ENCODE measurements at regions not wholly inside any gene's neighbourhood (a gene's known extent, or its start where the extent isn't known, plus 50 kb on each side); places are given as distances from the start of the nearest gene placed in this dataset.

DNA sequence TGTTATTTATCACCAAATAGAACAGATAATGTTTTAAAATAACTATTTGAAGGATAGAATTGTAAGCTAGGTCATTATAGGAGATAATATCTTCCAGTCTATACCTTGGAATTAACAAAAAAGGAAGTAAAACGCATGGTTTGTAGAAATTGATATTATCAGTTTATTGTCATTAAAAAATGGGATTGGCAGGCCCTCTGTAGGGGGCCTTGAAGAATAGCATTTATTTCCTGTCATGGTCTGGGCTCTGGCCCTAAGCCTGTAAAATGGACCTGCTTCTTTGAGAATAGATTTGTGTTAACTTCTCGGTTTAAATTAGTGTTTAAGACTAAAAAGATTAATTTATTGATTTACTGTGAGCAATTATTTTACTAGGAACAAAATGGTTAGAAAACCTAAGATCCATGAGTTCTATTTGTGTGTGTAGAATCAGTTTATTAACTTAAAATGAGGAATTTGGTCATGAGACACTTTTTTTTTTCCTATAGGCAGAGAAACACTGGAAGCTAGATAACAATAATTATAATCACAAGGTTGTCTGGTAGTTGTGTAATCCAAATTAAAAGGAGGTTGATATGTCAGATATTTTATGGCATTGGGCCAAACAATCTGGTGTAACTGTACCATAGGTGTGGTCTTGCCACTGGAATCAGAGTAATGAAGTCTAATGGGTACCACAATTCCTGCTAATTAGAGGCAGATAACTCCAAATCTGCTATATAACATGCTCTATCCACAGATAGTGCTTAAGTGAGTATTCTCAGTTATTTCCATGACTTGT is 197.4 kb upstream of the FOXP2 start:
- H3K4me1 ChIP-seq: no peaks in the 10 kb centered on the region
- no peaks in the 10 kb centered on the region for H3K9me3 ChIP-seq
- no peaks in the 10 kb centered on the region for H3K36me3 ChIP-seq
- DNase-seq (no peak), ATAC-seq (ENCODE audit: low FRiP score in 2 of 2) (no peak)
- no peaks in the 10 kb centered on the region for H3K27me3 ChIP-seq
- TF ChIP-seq EP300 (IDR thresholded peaks at IDR 0.05) (no peak), POLR2AphosphoS5 (IDR thresholded peaks at IDR 0.05) (no peak), POLR2A (IDR thresholded peaks at IDR 0.05) (no peak)
- TF ChIP-seq, protein P1, sequence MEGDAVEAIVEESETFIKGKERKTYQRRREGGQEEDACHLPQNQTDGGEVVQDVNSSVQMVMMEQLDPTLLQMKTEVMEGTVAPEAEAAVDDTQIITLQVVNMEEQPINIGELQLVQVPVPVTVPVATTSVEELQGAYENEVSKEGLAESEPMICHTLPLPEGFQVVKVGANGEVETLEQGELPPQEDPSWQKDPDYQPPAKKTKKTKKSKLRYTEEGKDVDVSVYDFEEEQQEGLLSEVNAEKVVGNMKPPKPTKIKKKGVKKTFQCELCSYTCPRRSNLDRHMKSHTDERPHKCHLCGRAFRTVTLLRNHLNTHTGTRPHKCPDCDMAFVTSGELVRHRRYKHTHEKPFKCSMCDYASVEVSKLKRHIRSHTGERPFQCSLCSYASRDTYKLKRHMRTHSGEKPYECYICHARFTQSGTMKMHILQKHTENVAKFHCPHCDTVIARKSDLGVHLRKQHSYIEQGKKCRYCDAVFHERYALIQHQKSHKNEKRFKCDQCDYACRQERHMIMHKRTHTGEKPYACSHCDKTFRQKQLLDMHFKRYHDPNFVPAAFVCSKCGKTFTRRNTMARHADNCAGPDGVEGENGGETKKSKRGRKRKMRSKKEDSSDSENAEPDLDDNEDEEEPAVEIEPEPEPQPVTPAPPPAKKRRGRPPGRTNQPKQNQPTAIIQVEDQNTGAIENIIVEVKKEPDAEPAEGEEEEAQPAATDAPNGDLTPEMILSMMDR (IDR thresholded peaks at IDR 0.05): no peak
- no peak overlapping the region for H3K4me3 ChIP-seq
- no peak overlapping the region for H3K27ac ChIP-seq
- 51 to 57% methylated on average over 2 of the region's 2 CpGs for WGBS, 2 donors

DNA sequence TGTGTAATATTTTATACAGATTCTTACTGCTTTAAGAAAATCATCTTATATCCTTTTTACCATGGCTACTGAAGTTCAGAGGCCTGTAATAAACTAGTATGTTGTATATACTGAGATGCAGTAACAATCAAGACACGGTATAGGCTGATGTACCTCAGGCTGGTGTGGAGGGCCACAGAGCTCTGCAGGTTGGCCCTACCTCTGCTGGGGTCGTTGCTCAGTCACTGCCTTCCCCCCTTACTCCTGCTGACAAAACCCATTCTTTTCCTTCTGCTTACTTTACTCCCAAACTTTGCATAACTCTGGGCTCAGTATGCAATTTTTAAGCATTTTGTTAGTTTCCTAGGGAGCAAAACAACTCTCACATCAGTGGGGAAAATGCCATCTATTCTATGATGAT is 200.1 kb upstream of the FOXP2 start:
- ATAC-seq (ENCODE audit: low FRiP score in 2 of 2) (no peak), DNase-seq (no peak)
- Histone ChIP-seq H3K36me3 (no peaks in the 10 kb centered on the region), H3K27me3 (no peaks in the 10 kb centered on the region), H3K4me1 (no peaks in the 10 kb centered on the region), H3K4me3 (no peak overlapping the region), H3K9me3 (no peaks in the 10 kb centered on the region), H3K27ac (no peak overlapping the region)
- WGBS, 2 donors: 64 to 72% methylated on average over 2 of the region's 2 CpGs
- TF ChIP-seq, protein P1 (IDR thresholded peaks at IDR 0.05): no peak
- no peak for TF ChIP-seq POLR2AphosphoS5 (IDR thresholded peaks at IDR 0.05)
- no peak for TF ChIP-seq POLR2A (IDR thresholded peaks at IDR 0.05)

DNA sequence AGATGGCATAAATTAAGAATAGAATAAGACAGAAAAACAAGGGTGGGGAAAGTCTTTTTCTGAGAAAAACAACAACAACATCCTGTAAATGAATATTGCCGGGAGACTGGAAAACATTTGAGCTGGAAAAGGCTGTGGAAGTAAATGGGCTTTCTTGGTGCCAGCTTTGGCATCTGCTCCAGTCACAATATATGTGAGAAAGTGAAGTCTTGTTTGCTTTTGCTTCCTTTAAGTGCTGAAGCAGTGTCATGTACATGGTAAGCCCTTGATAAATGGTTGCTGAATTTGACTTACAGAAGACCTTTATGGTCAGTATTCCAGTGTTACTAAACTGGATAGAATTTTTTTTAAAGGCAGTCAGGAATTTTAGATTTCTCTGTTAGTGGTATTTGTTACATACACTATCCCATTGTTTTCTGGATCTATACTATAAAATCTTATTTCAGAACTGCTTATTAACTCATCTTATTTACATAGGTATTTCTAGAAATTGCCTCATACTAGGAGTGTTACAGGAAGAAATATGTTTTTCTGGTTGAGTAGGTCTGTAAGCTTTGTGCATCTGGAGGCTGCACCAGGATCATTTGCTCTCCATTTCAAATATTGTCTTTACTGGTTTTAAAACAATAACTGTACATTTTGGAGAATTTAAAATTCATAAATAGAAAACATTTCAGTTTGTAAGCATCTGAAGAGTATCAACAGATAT is 201.7 kb upstream of the FOXP2 start:
- DNase-seq (no peak), ATAC-seq (ENCODE audit: low FRiP score in 2 of 2) (no peak)
- no peak overlapping the region for H3K27ac ChIP-seq
- no peak overlapping the region for H3K4me3 ChIP-seq
- no peaks in the 10 kb centered on the region for H3K4me1 ChIP-seq
- no peak for TF ChIP-seq POLR2AphosphoS5 (IDR thresholded peaks at IDR 0.05)
- TF ChIP-seq EP300 (IDR thresholded peaks at IDR 0.05): no peak
- TF ChIP-seq, protein P1 (IDR thresholded peaks at IDR 0.05): no peak
- TF ChIP-seq POLR2A (IDR thresholded peaks at IDR 0.05): no peak
- WGBS, 2 donors: 59 to 74% methylated on average over 1 of the region's 1 CpG
- H3K36me3 ChIP-seq: no peaks in the 10 kb centered on the region
- no peaks in the 10 kb centered on the region for H3K9me3 ChIP-seq
- no peaks in the 10 kb centered on the region for H3K27me3 ChIP-seq

DNA sequence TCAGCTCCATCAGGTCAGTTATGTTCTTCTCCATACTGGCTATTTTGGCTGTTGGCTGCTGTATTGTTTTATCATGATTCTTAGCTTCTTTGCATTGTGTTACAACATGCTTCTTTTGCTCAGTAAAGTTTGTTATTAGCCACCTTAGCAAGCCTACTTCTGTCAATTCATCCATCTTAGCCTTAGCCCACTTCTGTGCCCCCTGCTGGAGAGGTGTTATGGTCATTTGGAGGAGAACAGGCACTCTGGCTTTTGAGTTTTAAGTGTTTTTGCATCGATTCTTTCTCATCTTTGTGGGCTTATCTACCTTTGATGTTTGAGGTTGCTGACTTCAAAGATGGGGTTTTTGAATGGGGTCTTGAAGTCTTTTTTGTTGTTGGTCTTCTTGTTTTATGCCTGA is 204.6 kb upstream of the FOXP2 start:
- H3K4me1 ChIP-seq: no peaks in the 10 kb centered on the region
- no peak overlapping the region for H3K4me3 ChIP-seq
- H3K27me3 ChIP-seq: no peaks in the 10 kb centered on the region
- DNase-seq: no peak
- no peaks in the 10 kb centered on the region for H3K9me3 ChIP-seq
- no peak for ATAC-seq (ENCODE audit: low FRiP score in 2 of 2)
- H3K27ac ChIP-seq: no peak overlapping the region
- TF ChIP-seq EP300 (IDR thresholded peaks at IDR 0.05): no peak
- TF ChIP-seq POLR2A (IDR thresholded peaks at IDR 0.05): no peak
- TF ChIP-seq POLR2AphosphoS5 (IDR thresholded peaks at IDR 0.05): no peak
- TF ChIP-seq, protein P1 (IDR thresholded peaks at IDR 0.05): no peak
- H3K36me3 ChIP-seq: no peaks in the 10 kb centered on the region
- WGBS, 2 donors: 64 to 75% methylated on average over 1 of the region's 1 CpG
